Neural cell (in vitro differentiated cells): ENCODE measurements at regions not wholly inside any gene's neighbourhood (a gene's known extent, or its start where the extent isn't known, plus 50 kb on each side); places are given as distances from the start of the nearest gene placed in this dataset.

ENCODE experiments used
- H2AFZ ChIP-seq: fragments of 200-600, 300-800 bp; sonication (generic), shearing (Covaris generic); 2 replicates; pipeline ENCODE4 v1.6.0; 2014; ENCODE audit warnings: low read depth, mild to moderate bottlenecking, antibody characterized with exemption, low read length, moderate library complexity
- H3F3A ChIP-seq: fragments of 200-600 bp; shearing (Covaris generic); 2 replicates; pipeline ENCODE4 v1.6.1; 2016; ENCODE audit warnings: mild to moderate bottlenecking, moderate library complexity, mixed read lengths, antibody characterized with exemption, low read length; ENCODE audit not compliant: insufficient read depth, poor library complexity, severe bottlenecking
- H3K27ac ChIP-seq: fragments of 200-600, 300-800 bp; sonication (generic), shearing (Covaris generic); 2 replicates; pipeline ENCODE4 v1.5.1; 2014; ENCODE audit warnings: mild to moderate bottlenecking, low read length, moderate library complexity
- H3K27me3 ChIP-seq: fragments of 300-800, 200-600 bp; sonication (generic), shearing (Covaris generic); 2 replicates; pipeline ENCODE4 v1.6.0; 2014; ENCODE audit warnings: mild to moderate bottlenecking, low read depth, low read length, moderate library complexity; ENCODE audit not compliant: insufficient read depth
- H3K36me3 ChIP-seq: fragments of 300-800, 200-600 bp; sonication (generic), shearing (Covaris generic); 2 replicates; pipeline ENCODE4 v1.5.1; 2014; ENCODE audit warnings: mild to moderate bottlenecking, antibody characterized with exemption, low read length, moderate library complexity; ENCODE audit not compliant: insufficient read depth
- H3K4me2 ChIP-seq: fragments of 300-800, 200-600 bp; sonication (generic), shearing (Covaris generic); 2 replicates; pipeline ENCODE4 v1.6.0; 2014; ENCODE audit warnings: mild to moderate bottlenecking, low read length
- H3K4me3 ChIP-seq: fragments of 300-800, 200-600 bp; sonication (generic), shearing (Covaris generic); 2 replicates; pipeline ENCODE4 v1.5.1; 2014; ENCODE audit warnings: mild to moderate bottlenecking, low read length, moderate library complexity
- H3K79me2 ChIP-seq: fragments of 200-600 bp; shearing (Covaris generic); replicated peaks from 2 replicates; pipeline ENCODE4 v1.6.0; 2014; ENCODE audit warnings: mild to moderate bottlenecking, low read length, moderate library complexity; ENCODE audit not compliant: insufficient read depth
- H3K9ac ChIP-seq: fragments of 300-800, 200-600 bp; sonication (generic), shearing (Covaris generic); 2 replicates; pipeline ENCODE4 v1.6.1; 2016; ENCODE audit warnings: mild to moderate bottlenecking, low read length, mixed read lengths
- H3K9me2 ChIP-seq: fragments of 200-600 bp; shearing (Covaris generic); 2 replicates; pipeline ENCODE4 v1.6.1; 2016; ENCODE audit warnings: mild to moderate bottlenecking, low read length, mixed read lengths; ENCODE audit not compliant: insufficient read depth
- H3K9me3 ChIP-seq: fragments of 200-600, 300-800 bp; sonication (generic), shearing (Covaris generic); 2 replicates; pipeline ENCODE4 v1.6.1; 2016; ENCODE audit warnings: mild to moderate bottlenecking, mixed run types, low read length, moderate library complexity, mixed read lengths
- H4K20me1 ChIP-seq: fragments of 200-600 bp; shearing (Covaris generic); 2 replicates; pipeline ENCODE4 v1.6.1; 2016; ENCODE audit warnings: mild to moderate bottlenecking, mixed run types; ENCODE audit not compliant: insufficient read depth
- CTCF ChIP-seq: fragments of 450-650 bp; IDR thresholded peaks from 2 replicates; pipeline ENCODE4 v1.5.1; 2014; ENCODE audit warnings: antibody characterized with exemption, mild to moderate bottlenecking, moderate library complexity; ENCODE audit not compliant: poor library complexity, severe bottlenecking
- EP300 ChIP-seq: fragments of 450-650 bp; conservative IDR thresholded peaks from 2 replicates; pipeline ENCODE4 v1.6.1; 2014; ENCODE audit warnings: antibody characterized with exemption, mild to moderate bottlenecking, moderate library complexity; ENCODE audit not compliant: poor library complexity, severe bottlenecking
- EZH2 ChIP-seq: fragments of 200-600, 300-800 bp; shearing (Covaris generic), sonication (generic); IDR thresholded peaks from 2 replicates; pipeline ENCODE4 v1.6.1; 2014; ENCODE audit warnings: antibody characterized with exemption, low read length, borderline replicate concordance, mild to moderate bottlenecking; ENCODE audit not compliant: insufficient read depth, poor library complexity, severe bottlenecking
- MXI1 ChIP-seq: fragments of 450-650 bp; conservative IDR thresholded peaks from 2 replicates; pipeline ENCODE4 v1.6.1; 2014; ENCODE audit warnings: antibody characterized with exemption, mild to moderate bottlenecking; ENCODE audit not compliant: poor library complexity, severe bottlenecking
- POLR2AphosphoS5 ChIP-seq: IDR thresholded peaks from 2 replicates; pipeline ENCODE4 v1.6.1; 2012
- RAD21 ChIP-seq: fragments of 450-650 bp; conservative IDR thresholded peaks from 2 replicates; pipeline ENCODE4 v1.6.1; 2014; ENCODE audit warnings: antibody characterized with exemption, mild to moderate bottlenecking, moderate library complexity
- REST ChIP-seq: IDR thresholded peaks from 2 replicates; pipeline ENCODE4 v1.6.1; 2012; ENCODE audit warnings: borderline replicate concordance
- SMC3 ChIP-seq: fragments of 450-650 bp; conservative IDR thresholded peaks from 2 replicates; pipeline ENCODE4 v1.6.1; 2014; ENCODE audit warnings: antibody characterized with exemption, mild to moderate bottlenecking, moderate library complexity; ENCODE audit not compliant: poor library complexity
- TAF1 ChIP-seq: IDR thresholded peaks from 2 replicates; pipeline ENCODE4 v1.6.1; 2012; ENCODE audit warnings: low read depth

- no peaks in the 10 kb centered on the region for H4K20me1 ChIP-seq
- H3K4me2 ChIP-seq: peak overlapping the region; percentile 19
- H3K27me3 ChIP-seq: peaks cover 15% of the 10 kb centered on the region
- no peaks in the 10 kb centered on the region for H3K9me3 ChIP-seq
- peaks cover 4% of the 10 kb centered on the region for H3F3A ChIP-seq
- H3K36me3 ChIP-seq: no peaks in the 10 kb centered on the region
- no peaks in the 10 kb centered on the region for H3K79me2 ChIP-seq
- no peak overlapping the region for H2AFZ ChIP-seq
- no peaks in the 10 kb centered on the region for H3K9me2 ChIP-seq
- H3K9ac ChIP-seq: no peak overlapping the region
- no peak overlapping the region for H3K27ac ChIP-seq
- H3K4me3 ChIP-seq: peak overlapping the region; percentile 35
- TF ChIP-seq CTCF (no peak), EP300 (no peak), EZH2 (no peak), REST (no peak), RAD21 (no peak), TAF1 (no peak), SMC3 (no peak), POLR2AphosphoS5 (no peak), MXI1 (no peak)
These were observed 177.0 kb upstream of the SP8 start for GRCh38 chr7:20963556-20964280.

- peak; percentile 17 for TF ChIP-seq EP300
- peak; percentile 51 for TF ChIP-seq POLR2AphosphoS5
- TF ChIP-seq REST: no peak
- Histone ChIP-seq H3K9me2 (no peaks in the 10 kb centered on the region), H3F3A (peaks cover 4% of the 10 kb centered on the region), H3K27me3 (peaks cover 15% of the 10 kb centered on the region), H3K4me3 (peak overlapping the region; percentile 35), H3K9ac (no peak overlapping the region), H3K79me2 (no peaks in the 10 kb centered on the region), H3K27ac (no peak overlapping the region), H3K4me2 (peak overlapping the region; percentile 19), H2AFZ (no peak overlapping the region), H4K20me1 (no peaks in the 10 kb centered on the region), H3K9me3 (no peaks in the 10 kb centered on the region), H3K36me3 (no peaks in the 10 kb centered on the region)
These were observed 177.7 kb upstream of the SP8 start for GRCh38 chr7:20964281-20964918.
